Mammary epithelial cell (primary cell): ENCODE measurements at regions not wholly inside any gene's neighbourhood (a gene's known extent, or its start where the extent isn't known, plus 50 kb on each side); places are given as distances from the start of the nearest gene placed in this dataset.

Experiments used
- EZH2 ChIP-seq: IDR thresholded peaks from 2 replicates; pipeline ENCODE4 v1.6.1; 2012; ENCODE audit warnings: low read length, inconsistent platforms, borderline replicate concordance
- TF ChIP-seq, protein P1 (sequence below), 2 donors: IDR thresholded peaks in 1 of 2; conservative IDR thresholded peaks in 1 of 2; 2 replicates each; pipeline ENCODE4 v1.5.1; 2011 to 2012; ENCODE audit warnings: inconsistent platforms in 2 of 2, low read length in 2 of 2, mild to moderate bottlenecking in 2 of 2, control low read depth in 1 of 2, low read depth in 1 of 2; ENCODE audit not compliant: insufficient read depth in 1 of 2; ENCODE audit errors: extremely low read depth in 1 of 2

DNA sequence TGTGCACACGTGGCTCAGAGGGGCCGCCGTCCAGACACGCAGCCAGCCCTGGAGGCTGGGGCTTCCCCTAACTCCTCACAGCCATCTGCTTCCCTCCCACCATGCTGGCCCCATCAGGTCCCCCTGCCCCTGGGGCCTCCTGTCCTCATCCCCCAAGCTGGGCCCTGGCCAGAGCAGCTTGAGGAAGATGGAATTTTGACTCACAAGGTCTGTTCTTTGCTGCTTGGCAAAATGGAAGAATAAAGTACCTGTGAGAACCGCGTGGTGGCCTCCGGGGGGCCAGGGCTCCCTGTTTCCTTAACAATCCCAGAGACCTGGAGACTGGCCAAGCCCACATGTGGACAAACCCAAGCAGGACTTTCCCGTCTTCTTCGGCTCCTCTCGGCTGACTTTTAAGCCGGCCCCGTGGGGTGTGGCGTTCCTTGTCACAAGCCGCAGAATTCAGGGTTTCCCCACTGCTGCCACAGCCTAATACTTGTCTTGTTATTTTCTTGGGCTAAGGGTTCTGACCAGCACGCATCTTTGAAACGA lies 872.8 kb downstream of the BRD1 start:
- TF ChIP-seq, protein P1, sequence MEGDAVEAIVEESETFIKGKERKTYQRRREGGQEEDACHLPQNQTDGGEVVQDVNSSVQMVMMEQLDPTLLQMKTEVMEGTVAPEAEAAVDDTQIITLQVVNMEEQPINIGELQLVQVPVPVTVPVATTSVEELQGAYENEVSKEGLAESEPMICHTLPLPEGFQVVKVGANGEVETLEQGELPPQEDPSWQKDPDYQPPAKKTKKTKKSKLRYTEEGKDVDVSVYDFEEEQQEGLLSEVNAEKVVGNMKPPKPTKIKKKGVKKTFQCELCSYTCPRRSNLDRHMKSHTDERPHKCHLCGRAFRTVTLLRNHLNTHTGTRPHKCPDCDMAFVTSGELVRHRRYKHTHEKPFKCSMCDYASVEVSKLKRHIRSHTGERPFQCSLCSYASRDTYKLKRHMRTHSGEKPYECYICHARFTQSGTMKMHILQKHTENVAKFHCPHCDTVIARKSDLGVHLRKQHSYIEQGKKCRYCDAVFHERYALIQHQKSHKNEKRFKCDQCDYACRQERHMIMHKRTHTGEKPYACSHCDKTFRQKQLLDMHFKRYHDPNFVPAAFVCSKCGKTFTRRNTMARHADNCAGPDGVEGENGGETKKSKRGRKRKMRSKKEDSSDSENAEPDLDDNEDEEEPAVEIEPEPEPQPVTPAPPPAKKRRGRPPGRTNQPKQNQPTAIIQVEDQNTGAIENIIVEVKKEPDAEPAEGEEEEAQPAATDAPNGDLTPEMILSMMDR (conservative IDR thresholded peaks at IDR 0.05 in 1 of 2, IDR thresholded peaks at IDR 0.05 in 1 of 2; ENCODE audit: extremely low read depth in 1 of 2, insufficient read depth in 1 of 2, low read depth in 1 of 2, low read length in 2 of 2), result no peak
- no peak for TF ChIP-seq EZH2
